ENCODE measurements at regions not wholly inside any gene's neighbourhood (a gene's known extent, or its start where the extent isn't known, plus 50 kb on each side); places are given as distances from the start of the nearest gene placed in this dataset.
"Not testable (repeated sequence)": the region's sequence is repeated elsewhere in the genome, so short reads cannot be mapped to it uniquely, and the experiment has no call there.

GRCh38 chr3:86772699-86773098 is 218.2 kb downstream of the VGLL3 start:
- no peaks in the 10 kb centered on the region for H3K4me1 ChIP-seq (ENCODE audit: low read length)
- H4K20me1 ChIP-seq (ENCODE audit: insufficient read depth, low read length): no peaks in the 10 kb centered on the region
- H3K9me2 ChIP-seq (replicated peaks; ENCODE audit: insufficient read depth, low read length): no peaks in the 10 kb centered on the region
- no peak overlapping the region for H3K27ac ChIP-seq (ENCODE audit: low read length)
- no peak for DNase-seq
- H3K4me2 ChIP-seq (ENCODE audit: low read depth, low read length): no peak overlapping the region
- H2AFZ ChIP-seq (ENCODE audit: low read length): no peak overlapping the region
- no peaks in the 10 kb centered on the region for H3K9me3 ChIP-seq (replicated peaks; ENCODE audit: insufficient read depth, low read length)
- H3K9ac ChIP-seq (ENCODE audit: low read length): no peak overlapping the region
- H3K27me3 ChIP-seq (replicated peaks; ENCODE audit: insufficient read depth, low read length): no peaks in the 10 kb centered on the region
- H3K36me3 ChIP-seq (replicated peaks; ENCODE audit: insufficient read depth, low read length): no peaks in the 10 kb centered on the region
- no peak overlapping the region for H3K4me3 ChIP-seq (ENCODE audit: low read length)
- no peaks in the 10 kb centered on the region for H3F3A ChIP-seq (ENCODE audit: insufficient read depth, low read length)
- TF ChIP-seq CTCF (IDR thresholded peaks at IDR 0.05; ENCODE audit: low read length) (no peak), EZH2phosphoT487 (IDR thresholded peaks at IDR 0.05; ENCODE audit: low read length) (no peak), EZH2 (optimal IDR thresholded peaks at IDR 0.05; ENCODE audit: low read depth, low read length) (no peak)
- H3K79me2 ChIP-seq (ENCODE audit: low read length): no peaks in the 10 kb centered on the region

GRCh38 chr3:86771741-86772512 is 219.0 kb downstream of the VGLL3 start:
- Histone ChIP-seq H3K9ac (ENCODE audit: low read length) (no peak overlapping the region), H3K79me2 (ENCODE audit: low read length) (no peaks in the 10 kb centered on the region), H3K27ac (ENCODE audit: low read length) (no peak overlapping the region), H3K27me3 (replicated peaks; ENCODE audit: insufficient read depth, low read length) (no peaks in the 10 kb centered on the region), H3K36me3 (replicated peaks; ENCODE audit: insufficient read depth, low read length) (no peaks in the 10 kb centered on the region), H3K4me2 (ENCODE audit: low read depth, low read length) (no peak overlapping the region), H3K9me2 (replicated peaks; ENCODE audit: insufficient read depth, low read length) (no peaks in the 10 kb centered on the region), H2AFZ (ENCODE audit: low read length) (peak overlapping the region; percentile 27; the same call in 1 of the 2 replicates), H3F3A (ENCODE audit: insufficient read depth, low read length) (no peaks in the 10 kb centered on the region), H3K4me3 (ENCODE audit: low read length) (no peak overlapping the region), H3K9me3 (replicated peaks; ENCODE audit: insufficient read depth, low read length) (no peaks in the 10 kb centered on the region), H3K4me1 (ENCODE audit: low read length) (no peaks in the 10 kb centered on the region), H4K20me1 (ENCODE audit: insufficient read depth, low read length) (no peaks in the 10 kb centered on the region)
- TF ChIP-seq CTCF (IDR thresholded peaks at IDR 0.05; ENCODE audit: low read length) (no peak), EZH2phosphoT487 (IDR thresholded peaks at IDR 0.05; ENCODE audit: low read length) (no peak), EZH2 (optimal IDR thresholded peaks at IDR 0.05; ENCODE audit: low read depth, low read length) (no peak)
- no peak for DNase-seq

DNA sequence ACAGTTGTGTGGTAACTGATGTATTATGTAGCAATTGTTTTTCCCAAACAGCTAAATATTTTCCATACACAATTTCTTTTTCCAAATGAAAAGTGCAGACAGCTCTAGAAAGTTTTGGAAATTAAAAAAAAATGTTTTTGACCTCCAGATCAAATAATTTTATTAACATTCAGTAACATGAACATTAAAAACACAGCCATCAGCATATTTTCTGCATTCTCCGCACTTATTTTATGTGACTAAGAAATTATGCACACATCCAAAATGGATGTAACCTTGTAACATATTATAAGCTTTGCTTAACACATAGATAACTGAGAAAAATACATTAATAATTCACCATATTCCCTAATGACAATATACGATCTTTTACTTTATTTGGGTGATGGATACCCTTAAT is 224.6 kb downstream of the VGLL3 start:
- Histone ChIP-seq H3F3A (ENCODE audit: insufficient read depth, low read length) (no peaks in the 10 kb centered on the region), H3K27ac (ENCODE audit: low read length) (no peak overlapping the region), H4K20me1 (ENCODE audit: insufficient read depth, low read length) (no peaks in the 10 kb centered on the region), H3K4me2 (ENCODE audit: low read depth, low read length) (no peak overlapping the region), H3K9me2 (replicated peaks; ENCODE audit: insufficient read depth, low read length) (no peaks in the 10 kb centered on the region), H3K79me2 (ENCODE audit: low read length) (no peaks in the 10 kb centered on the region), H3K27me3 (replicated peaks; ENCODE audit: insufficient read depth, low read length) (no peaks in the 10 kb centered on the region), H3K9me3 (replicated peaks; ENCODE audit: insufficient read depth, low read length) (no peaks in the 10 kb centered on the region), H3K4me1 (ENCODE audit: low read length) (no peaks in the 10 kb centered on the region), H3K4me3 (ENCODE audit: low read length) (no peak overlapping the region), H3K9ac (ENCODE audit: low read length) (no peak overlapping the region), H2AFZ (ENCODE audit: low read length) (no peak overlapping the region), H3K36me3 (replicated peaks; ENCODE audit: insufficient read depth, low read length) (no peaks in the 10 kb centered on the region)
- TF ChIP-seq EZH2phosphoT487 (IDR thresholded peaks at IDR 0.05; ENCODE audit: low read length): no peak
- TF ChIP-seq CTCF (IDR thresholded peaks at IDR 0.05; ENCODE audit: low read length): no peak
- TF ChIP-seq EZH2 (optimal IDR thresholded peaks at IDR 0.05; ENCODE audit: low read depth, low read length): no peak
- DNase-seq: no peak

GRCh38 chr3:86757322-86758179 is 233.4 kb downstream of the VGLL3 start:
- DNase-seq; H3K4me1 ChIP-seq (ENCODE audit: low read length); H3F3A ChIP-seq (ENCODE audit: insufficient read depth, low read length); H3K27ac ChIP-seq (ENCODE audit: low read length); H2AFZ ChIP-seq (ENCODE audit: low read length); H3K9ac ChIP-seq (ENCODE audit: low read length); H3K4me2 ChIP-seq (ENCODE audit: low read depth, low read length); H3K9me3 ChIP-seq (replicated peaks; ENCODE audit: insufficient read depth, low read length); H3K79me2 ChIP-seq (ENCODE audit: low read length); H4K20me1 ChIP-seq (ENCODE audit: insufficient read depth, low read length); H3K9me2 ChIP-seq (replicated peaks; ENCODE audit: insufficient read depth, low read length); H3K27me3 ChIP-seq (replicated peaks; ENCODE audit: insufficient read depth, low read length); H3K36me3 ChIP-seq (replicated peaks; ENCODE audit: insufficient read depth, low read length); H3K4me3 ChIP-seq (ENCODE audit: low read length): not testable (repeated sequence)
